H1 (cell line): ENCODE measurements at regions not wholly inside any gene's neighbourhood (a gene's known extent, or its start where the extent isn't known, plus 50 kb on each side); places are given as distances from the start of the nearest gene placed in this dataset.

Source experiments
- CTCF ChIA-PET: fragments of 300-600 bp; sonication (Branson Sonifier 250); formaldehyde crosslinking; loops from one replicate; lab custom pipeline; 2021; ENCODE audit not compliant: partially characterized antibody; lab: Charles Lee
- POLR2A ChIA-PET: fragments of 300-600 bp; sonication (Branson Sonifier 250); formaldehyde crosslinking; loops from one replicate; lab custom pipeline; 2021; ENCODE audit warnings: inconsistent platforms; ENCODE audit not compliant: partially characterized antibody; lab: Charles Lee
- DNase-seq, 2 experiments: peaks; one replicate each; pipeline versions ENCODE4 v3.0.0 to v3.0.0-alpha.2; 2010 to 2022; ENCODE audit warnings: low spot score in 2 of 2, low read depth in 1 of 2, mixed read lengths in 1 of 2
- FAIRE-seq: peaks from 2 replicates; lab custom pipeline; 2011; peaks lifted over from hg19 to GRCh38; lab: Jason Lieb, UNC
- H2AFZ ChIP-seq: 2 replicates; pipeline ENCODE4 v1.8.1; 2012; ENCODE audit warnings: low read length, inconsistent platforms
- H2AK5ac ChIP-seq: 2 replicates; pipeline ENCODE4 v1.6.1; 2013; ENCODE audit warnings: low read depth, low read length
- H2BK120ac ChIP-seq: replicated peaks from 2 replicates; pipeline ENCODE3; 2013; ENCODE audit warnings: low read depth, low read length, inconsistent platforms
- H2BK12ac ChIP-seq: 2 replicates; pipeline ENCODE4 v1.6.1; 2013; ENCODE audit warnings: low read depth, low read length
- H2BK15ac ChIP-seq: 2 replicates; pipeline ENCODE4 v1.6.1; 2013; ENCODE audit warnings: low read length
- H2BK20ac ChIP-seq: 2 replicates; pipeline ENCODE4 v1.6.1; 2013; ENCODE audit warnings: low read length
- H2BK5ac ChIP-seq: 2 replicates; pipeline ENCODE4 v1.6.1; 2013; ENCODE audit warnings: low read depth, low read length
- H3K14ac ChIP-seq: 2 replicates; pipeline ENCODE4 v1.6.1; 2013; ENCODE audit warnings: inconsistent platforms; ENCODE audit not compliant: insufficient read length
- H3K18ac ChIP-seq: 2 replicates; pipeline ENCODE4 v1.6.1; 2013; ENCODE audit warnings: low read length; ENCODE audit errors: extremely low read depth
- H3K23ac ChIP-seq: 2 replicates; pipeline ENCODE4 v1.6.1; 2013; ENCODE audit warnings: inconsistent platforms; ENCODE audit not compliant: insufficient read length
- H3K23me2 ChIP-seq: 2 replicates; pipeline ENCODE4 v1.6.1; 2013; ENCODE audit warnings: low read depth, low read length
- H3K27ac ChIP-seq: 2 replicates; pipeline ENCODE4 v1.6.1; 2011; ENCODE audit warnings: low read depth, low read length, inconsistent platforms
- H3K27me3 ChIP-seq, 4 experiments: replicated peaks in 1 of 4; 1 replicate in 1 of 4; 2 replicates in 3 of 4; pipeline versions ENCODE4 v1.6.1 to v1.8.1; 2011 to 2013; ENCODE audit warnings: low read length in 3 of 4, mild to moderate bottlenecking in 3 of 4, inconsistent platforms in 2 of 4, mixed read lengths in 2 of 4, moderate library complexity in 1 of 4; ENCODE audit not compliant: control insufficient read depth in 3 of 4, insufficient read depth in 3 of 4; ENCODE audit errors: extremely low read depth in 1 of 4
- H3K36me3 ChIP-seq, 4 experiments: 2 replicates each; pipeline versions ENCODE4 v1.6.1 to v1.8.1; 2011 to 2013; ENCODE audit warnings: mild to moderate bottlenecking in 4 of 4, low read length in 3 of 4, moderate library complexity in 2 of 4, control low read depth in 1 of 4, inconsistent platforms in 1 of 4; ENCODE audit not compliant: insufficient read depth in 4 of 4, control insufficient read depth in 2 of 4
- H3K4ac ChIP-seq: replicated peaks from 2 replicates; pipeline ENCODE3; 2013; ENCODE audit warnings: low read length, low read depth, mixed read lengths, inconsistent platforms; ENCODE audit not compliant: insufficient read length
- H3K4me1 ChIP-seq, 4 experiments: replicated peaks in 1 of 4; 1 replicate in 1 of 4; 2 replicates in 3 of 4; pipeline versions ENCODE4 v1.6.1 to v1.8.1; 2011 to 2013; ENCODE audit warnings: low read length in 3 of 4, inconsistent platforms in 2 of 4, mixed read lengths in 1 of 4; ENCODE audit not compliant: insufficient read depth in 4 of 4, control insufficient read depth in 3 of 4
- H3K4me2 ChIP-seq, 2 experiments: 2 replicates each; pipeline versions ENCODE4 v1.6.1 to v1.8.1; 2011 to 2013; ENCODE audit warnings: low read depth in 2 of 2, low read length in 2 of 2, control low read depth in 1 of 2, inconsistent platforms in 1 of 2, mild to moderate bottlenecking in 1 of 2; ENCODE audit not compliant: insufficient read depth in 1 of 2
- H3K4me3 ChIP-seq, 4 experiments: fragments of 200-600, 300-600 bp in 1 of 4; sonication (generic), shearing (Covaris generic), sonication (Bioruptor Twin) in 1 of 4; 2 replicates each; pipeline versions ENCODE4 v1.5.1 to v1.8.1; 2011 to 2016; ENCODE audit warnings: low read length in 4 of 4, low read depth in 3 of 4, control low read depth in 2 of 4, inconsistent platforms in 2 of 4, mild to moderate bottlenecking in 2 of 4, mixed read lengths in 1 of 4, moderate library complexity in 1 of 4; ENCODE audit not compliant: insufficient read depth in 2 of 4; ENCODE audit errors: extremely low read depth in 1 of 4
- H3K56ac ChIP-seq: replicated peaks from 2 replicates; pipeline ENCODE3; 2013; ENCODE audit warnings: low read depth, mild to moderate bottlenecking, mixed read lengths, low read length, inconsistent platforms; ENCODE audit not compliant: insufficient read length
- H3K79me1 ChIP-seq: 2 replicates; pipeline ENCODE4 v1.6.1; 2013; ENCODE audit warnings: low read depth, low read length, control low read depth
- H3K79me2 ChIP-seq, 2 experiments: 2 replicates each; pipeline versions ENCODE4 v1.6.1 to v1.8.1; 2012 to 2013; ENCODE audit warnings: low read length in 2 of 2, mild to moderate bottlenecking in 2 of 2, inconsistent platforms in 1 of 2; ENCODE audit not compliant: insufficient read depth in 2 of 2, control insufficient read depth in 1 of 2
- H3K9ac ChIP-seq, 4 experiments: replicated peaks in 1 of 4; 1 replicate in 1 of 4; 2 replicates in 3 of 4; pipeline versions ENCODE4 v1.6.1 to v1.8.1; 2011 to 2013; ENCODE audit warnings: low read depth in 3 of 4, low read length in 3 of 4, control low read depth in 2 of 4, mild to moderate bottlenecking in 2 of 4, moderate library complexity in 2 of 4, inconsistent platforms in 1 of 4; ENCODE audit errors: extremely low read depth in 1 of 4
- H3K9me3 ChIP-seq, 2 experiments: 2 replicates each; pipeline versions ENCODE4 v1.6.1 to v1.8.1; 2012 to 2013; ENCODE audit warnings: mild to moderate bottlenecking in 2 of 2, moderate library complexity in 2 of 2, control low read depth in 1 of 2, inconsistent platforms in 1 of 2, low read depth in 1 of 2, low read length in 1 of 2, mixed read lengths in 1 of 2; ENCODE audit not compliant: insufficient read depth in 2 of 2
- H4K20me1 ChIP-seq, 2 experiments: replicated peaks in 1 of 2; 2 replicates each; pipeline versions ENCODE3 to v1.8.1; 2011 to 2013; ENCODE audit warnings: inconsistent platforms in 2 of 2, low read length in 2 of 2, mild to moderate bottlenecking in 1 of 2; ENCODE audit not compliant: insufficient read depth in 2 of 2, control insufficient read depth in 1 of 2
- H4K5ac ChIP-seq: 2 replicates; pipeline ENCODE4 v1.6.1; 2013; ENCODE audit warnings: low read length, low read depth, mixed read lengths, inconsistent platforms; ENCODE audit not compliant: insufficient read length
- H4K8ac ChIP-seq: 2 replicates; pipeline ENCODE4 v1.8.0; 2013; ENCODE audit warnings: mild to moderate bottlenecking, moderate library complexity, low read length, inconsistent platforms; ENCODE audit not compliant: insufficient read depth; ENCODE audit errors: extremely low read depth
- H4K91ac ChIP-seq: replicated peaks from 2 replicates; pipeline ENCODE3; 2013; ENCODE audit warnings: low read length, mixed read lengths, inconsistent platforms; ENCODE audit not compliant: insufficient read length
- ASH2L ChIP-seq: fragments of 200-600, 300-600 bp; sonication (generic); IDR thresholded peaks from one replicate; pipeline ENCODE4 v1.7.1; 2017; ENCODE audit warnings: low read length
- CBX8 ChIP-seq: fragments of 300-800, 300-1000 bp; sonication (generic); IDR thresholded peaks from 2 replicates; pipeline ENCODE4 v1.7.1; 2016; ENCODE audit warnings: low read depth, low read length, borderline replicate concordance
- CTBP2 ChIP-seq: IDR thresholded peaks from 2 replicates; pipeline ENCODE4 v1.7.0; 2011; ENCODE audit warnings: borderline replicate concordance, mild to moderate bottlenecking, moderate library complexity, mixed read lengths, low read length; ENCODE audit not compliant: insufficient read depth, insufficient read length
- EZH2 ChIP-seq: fragments of 200-600 bp; sonication (generic); IDR thresholded peaks from 2 replicates; pipeline ENCODE4 v1.7.1; 2012; ENCODE audit warnings: low read depth, mild to moderate bottlenecking, moderate library complexity, low read length, inconsistent platforms; ENCODE audit not compliant: severe bottlenecking
- RBBP5 ChIP-seq: IDR thresholded peaks from 2 replicates; pipeline ENCODE4 v1.7.1; 2012; ENCODE audit warnings: low read depth, mild to moderate bottlenecking, inconsistent platforms, low read length, moderate library complexity, borderline replicate concordance
- SRF ChIP-seq: IDR thresholded peaks from 2 replicates; pipeline ENCODE4 v1.6.1; 2011; ENCODE audit warnings: mild to moderate bottlenecking, low read depth, low read length, moderate library complexity
- SUZ12 ChIP-seq: fragments of 200-600 bp; sonication (generic); IDR thresholded peaks from 2 replicates; pipeline ENCODE4 v1.6.1; 2012; ENCODE audit warnings: mild to moderate bottlenecking, inconsistent platforms, low read length, moderate library complexity, mixed read lengths
- WGBS, 2 experiments: shearing (Covaris generic) in 1 of 2; methylation state at CpG; one replicate each; pipeline versions ENCODE4 v1.1.6 to v1.1.7; 2013 to 2015; ENCODE audit warnings: low lambda C conversion rate in 2 of 2, mixed read lengths in 2 of 2, inconsistent platforms in 1 of 2, low coverage in 1 of 2, missing lambda C conversion rate in 1 of 2; ENCODE audit not compliant: insufficient replicate concordance in 2 of 2, insufficient coverage in 1 of 2, insufficient read length in 1 of 2; ENCODE audit errors: extremely low coverage in 1 of 2, missing lambda C conversion rate in 1 of 2; 5-methylcytosine and 5-hydroxymethylcytosine counted together
- TF ChIP-seq, protein P1 (sequence below): IDR thresholded peaks from 2 replicates; pipeline ENCODE4 v1.6.1; 2011; ENCODE audit warnings: low read depth, mild to moderate bottlenecking, low read length; ENCODE audit not compliant: insufficient read depth

DNA sequence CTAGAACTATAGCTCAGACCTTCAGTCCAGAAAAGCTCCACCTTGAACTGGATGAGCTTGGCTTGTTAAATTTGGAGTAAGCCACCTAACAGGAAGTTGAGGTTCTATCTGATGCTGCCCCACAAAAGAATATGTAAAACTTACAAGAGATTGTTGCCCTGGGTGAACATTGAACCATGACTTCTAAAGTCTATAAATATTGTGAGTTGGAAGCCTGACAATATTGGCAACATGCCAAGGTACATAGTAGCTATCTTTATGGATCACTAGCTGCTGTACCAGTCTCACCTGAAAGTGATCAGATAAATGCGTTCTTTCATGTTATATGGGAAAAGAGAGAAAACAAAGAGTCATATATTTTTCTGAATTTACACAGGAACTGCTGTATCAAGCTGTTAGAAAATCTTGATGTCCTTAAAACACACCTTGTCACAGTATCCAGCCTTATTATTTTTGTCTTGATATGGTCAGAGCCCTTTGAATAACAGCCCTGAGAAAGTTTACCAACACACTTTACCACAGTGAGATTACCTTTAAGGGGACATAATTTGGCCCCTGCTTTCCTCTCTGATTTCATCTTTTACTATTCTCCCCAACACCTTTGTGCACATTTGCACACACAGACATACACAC lies 92.0 kb downstream of the LSMEM1 start:
- WGBS, 2 experiments = 88% methylated on average over 1 of the region's 1 CpG; no CpG with 5 or more reads in 1 of the 2 experiments
- no peak overlapping the region for H3K9ac ChIP-seq
- no peak overlapping the region for H3K14ac ChIP-seq
- H3K36me3 ChIP-seq = no peaks in the 10 kb centered on the region
- H3K4me1 ChIP-seq = peaks cover 0 to 4% (median 0%) of the 10 kb centered on the region in 4 experiments; a peak in 2 of 7 replicates
- H3K4me2 ChIP-seq = no peak overlapping the region
- no peaks in the 10 kb centered on the region for H3K9me3 ChIP-seq
- no peak overlapping the region for H2BK120ac ChIP-seq
- H2BK5ac ChIP-seq = no peak overlapping the region
- no peaks in the 10 kb centered on the region for H4K20me1 ChIP-seq
- H3K23me2 ChIP-seq = no peaks in the 10 kb centered on the region
- H3K18ac ChIP-seq = no peak overlapping the region
- no peak overlapping the region for H2BK20ac ChIP-seq
- no peaks in the 10 kb centered on the region for H3K79me1 ChIP-seq
- H4K91ac ChIP-seq = no peak overlapping the region
- H2AFZ ChIP-seq = no peak overlapping the region
- no peak overlapping the region for H2AK5ac ChIP-seq
- no peak overlapping the region for H2BK12ac ChIP-seq
- ChIA-PET CTCF (interaction anchor here (0.7 to 3.0 kb wide), 12 partner anchors 9 to 588 kb away, joined by 3 to 21 read pairs (median 3); no protein-coding TSS in a partner anchor), POLR2A (interaction anchor here (1.0 kb wide), 1 partner anchor 217 kb away, joined by 3 read pairs; the partner anchor contains the start of gene TMEM168)
- no peaks in the 10 kb centered on the region for H3K27me3 ChIP-seq
- no peak overlapping the region for H3K56ac ChIP-seq
- no peaks in the 10 kb centered on the region for H3K79me2 ChIP-seq
- H3K27ac ChIP-seq = no peak overlapping the region
- no peak overlapping the region for H3K4me3 ChIP-seq
- no peak overlapping the region for H3K4ac ChIP-seq
- H3K23ac ChIP-seq = no peak overlapping the region
- no peak overlapping the region for H2BK15ac ChIP-seq
- H4K8ac ChIP-seq = no peak overlapping the region
- FAIRE-seq (no peak), DNase-seq (no peak)
- no peak overlapping the region for H4K5ac ChIP-seq
- no peak for TF ChIP-seq EZH2
- TF ChIP-seq, protein P1, sequence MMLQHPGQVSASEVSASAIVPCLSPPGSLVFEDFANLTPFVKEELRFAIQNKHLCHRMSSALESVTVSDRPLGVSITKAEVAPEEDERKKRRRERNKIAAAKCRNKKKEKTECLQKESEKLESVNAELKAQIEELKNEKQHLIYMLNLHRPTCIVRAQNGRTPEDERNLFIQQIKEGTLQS = no peak
- no peak for TF ChIP-seq SUZ12
- no peak for TF ChIP-seq CTBP2
- no peak for TF ChIP-seq ASH2L
- TF ChIP-seq CBX8 = no peak
- no peak for TF ChIP-seq RBBP5
- TF ChIP-seq SRF = no peak
